ENCODE measurements at regions not wholly inside any gene's neighbourhood (a gene's known extent, or its start where the extent isn't known, plus 50 kb on each side); places are given as distances from the start of the nearest gene placed in this dataset.
A peak's percentile ranks its signal among the peaks of the same experiment; 100 is the strongest.

DNA sequence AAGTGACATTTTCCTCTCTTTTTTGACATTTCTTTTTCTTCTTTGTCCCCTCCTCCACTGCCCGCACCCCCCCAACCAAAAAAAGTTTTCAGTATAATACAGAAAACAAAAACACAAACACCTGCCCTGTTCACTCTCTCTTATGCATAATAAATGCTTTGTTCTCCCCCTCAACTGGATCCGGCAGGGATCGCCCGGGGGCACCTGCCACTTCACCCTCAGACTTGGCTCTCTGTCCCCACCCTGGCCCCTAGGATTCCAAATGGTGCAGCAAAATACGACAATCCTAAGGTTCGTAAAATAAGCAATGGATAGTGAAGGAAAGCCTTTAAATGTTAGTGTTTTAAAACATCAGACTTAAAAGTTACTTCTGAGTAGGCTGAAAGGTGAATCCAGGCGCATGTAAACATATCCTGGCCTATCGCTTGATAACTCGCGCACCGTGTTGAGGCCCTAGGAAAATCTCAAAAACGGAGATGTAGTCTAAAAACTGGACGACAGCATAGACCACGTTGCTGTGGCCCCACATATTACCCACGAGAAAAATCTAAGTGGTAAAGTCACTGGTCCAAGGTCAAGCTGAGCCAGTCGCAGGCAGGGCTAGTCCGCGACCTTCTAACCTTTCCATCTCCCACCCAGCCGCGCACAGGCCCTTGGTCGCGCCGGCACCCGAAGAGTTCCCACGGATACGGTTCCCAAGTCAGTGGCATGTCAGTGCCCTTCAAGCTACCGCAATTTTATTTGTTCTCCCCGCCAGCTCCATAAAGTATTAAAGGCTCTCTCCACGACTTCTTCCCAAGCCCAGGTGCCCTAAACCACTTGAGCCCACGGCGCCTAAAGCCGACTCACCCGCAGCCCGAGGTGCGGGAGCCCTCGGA lies 130.8 kb downstream of the OGFRL1 start:
- Mint-ChIP-seq H3K36me3 (ENCODE audit: insufficient read depth in 1 of 3, low read depth in 3 of 3) (no peaks in the 10 kb centered on the region; a peak in 1 of 7 replicates), H3K9me3 (no peaks in the 10 kb centered on the region), H3K27me3 (ENCODE audit: low read depth) (peaks cover 26% of the 10 kb centered on the region), H3K4me1 (peaks cover 10 to 12% of the 10 kb centered on the region in 2 experiments), H3K27ac (no peak overlapping the region), H3K4me3 (peak overlapping the region; percentile 81 to 91)
- Histone ChIP-seq H3K23me2 (ENCODE audit: insufficient read length, low read depth, low read length, poor library complexity, severe bottlenecking) (peaks cover 9% of the 10 kb centered on the region), H3K9ac (ENCODE audit: extremely low read depth, insufficient read length, low read length) (peak overlapping the region; percentile 20), H3K56ac (ENCODE audit: insufficient read length, low read depth, low read length) (no peak overlapping the region), H3K27ac (ENCODE audit: insufficient read length, low read depth, low read length) (no peak overlapping the region), H3K14ac (ENCODE audit: insufficient read depth, low read length) (peak overlapping the region; percentile 22; the same call in 1 of the 2 replicates), H3K4me1 (ENCODE audit: insufficient read depth, low read length) (no peaks in the 10 kb centered on the region), H4K8ac (replicated peaks; ENCODE audit: insufficient read length, low read depth, low read length) (no peak overlapping the region), H3K79me2 (ENCODE audit: insufficient read depth, low read length) (no peaks in the 10 kb centered on the region), H4K91ac (ENCODE audit: insufficient read length, low read depth, low read length) (no peak overlapping the region), H3K9me3 (ENCODE audit: control insufficient read depth, low read depth, low read length) (no peaks in the 10 kb centered on the region), H2BK5ac (ENCODE audit: insufficient read length, low read length) (no peak overlapping the region), H3K27me3 (ENCODE audit: insufficient read depth, low read length) (no peaks in the 10 kb centered on the region; the same call in 1 of the 2 replicates), H4K5ac (ENCODE audit: insufficient read length, low read depth, low read length) (no peak overlapping the region), H3K4me2 (ENCODE audit: insufficient read depth, insufficient read length, low read length) (peak overlapping the region; percentile 71), H4K20me1 (ENCODE audit: control insufficient read depth, insufficient read depth, insufficient read length) (no peaks in the 10 kb centered on the region), H3K4ac (ENCODE audit: low read depth, low read length) (no peak overlapping the region), H2BK15ac (ENCODE audit: low read depth, low read length) (no peak overlapping the region), H2BK120ac (ENCODE audit: low read depth, low read length, poor library complexity, severe bottlenecking) (no peak overlapping the region), H2BK20ac (ENCODE audit: low read depth, low read length, poor library complexity, severe bottlenecking) (no peak overlapping the region), H3K23ac (ENCODE audit: insufficient read length, low read depth, low read length) (no peak overlapping the region), H3T11ph (ENCODE audit: low read length) (no peak overlapping the region), H2BK12ac (ENCODE audit: insufficient read length, low read depth, low read length) (no peak overlapping the region), H2AK5ac (ENCODE audit: insufficient read length, low read length) (no peak overlapping the region), H3K18ac (ENCODE audit: insufficient read length, low read depth, low read length) (no peak overlapping the region), H2AFZ (ENCODE audit: low read length) (no peak overlapping the region), H3K79me1 (ENCODE audit: insufficient read depth, low read depth, low read length, poor library complexity, severe bottlenecking) (no peaks in the 10 kb centered on the region)
- TF ChIP-seq, protein P1, sequence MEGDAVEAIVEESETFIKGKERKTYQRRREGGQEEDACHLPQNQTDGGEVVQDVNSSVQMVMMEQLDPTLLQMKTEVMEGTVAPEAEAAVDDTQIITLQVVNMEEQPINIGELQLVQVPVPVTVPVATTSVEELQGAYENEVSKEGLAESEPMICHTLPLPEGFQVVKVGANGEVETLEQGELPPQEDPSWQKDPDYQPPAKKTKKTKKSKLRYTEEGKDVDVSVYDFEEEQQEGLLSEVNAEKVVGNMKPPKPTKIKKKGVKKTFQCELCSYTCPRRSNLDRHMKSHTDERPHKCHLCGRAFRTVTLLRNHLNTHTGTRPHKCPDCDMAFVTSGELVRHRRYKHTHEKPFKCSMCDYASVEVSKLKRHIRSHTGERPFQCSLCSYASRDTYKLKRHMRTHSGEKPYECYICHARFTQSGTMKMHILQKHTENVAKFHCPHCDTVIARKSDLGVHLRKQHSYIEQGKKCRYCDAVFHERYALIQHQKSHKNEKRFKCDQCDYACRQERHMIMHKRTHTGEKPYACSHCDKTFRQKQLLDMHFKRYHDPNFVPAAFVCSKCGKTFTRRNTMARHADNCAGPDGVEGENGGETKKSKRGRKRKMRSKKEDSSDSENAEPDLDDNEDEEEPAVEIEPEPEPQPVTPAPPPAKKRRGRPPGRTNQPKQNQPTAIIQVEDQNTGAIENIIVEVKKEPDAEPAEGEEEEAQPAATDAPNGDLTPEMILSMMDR (conservative IDR thresholded peaks at IDR 0.05), result no peak
- no CpG with 5 or more reads among the region's 36 CpGs for WGBS (ENCODE audit: extremely low coverage, insufficient read length, low lambda C conversion rate)
- no peak for DNase-seq
